ENCODE measurements at regions not wholly inside any gene's neighbourhood (a gene's known extent, or its start where the extent isn't known, plus 50 kb on each side); places are given as distances from the start of the nearest gene placed in this dataset.

DNA sequence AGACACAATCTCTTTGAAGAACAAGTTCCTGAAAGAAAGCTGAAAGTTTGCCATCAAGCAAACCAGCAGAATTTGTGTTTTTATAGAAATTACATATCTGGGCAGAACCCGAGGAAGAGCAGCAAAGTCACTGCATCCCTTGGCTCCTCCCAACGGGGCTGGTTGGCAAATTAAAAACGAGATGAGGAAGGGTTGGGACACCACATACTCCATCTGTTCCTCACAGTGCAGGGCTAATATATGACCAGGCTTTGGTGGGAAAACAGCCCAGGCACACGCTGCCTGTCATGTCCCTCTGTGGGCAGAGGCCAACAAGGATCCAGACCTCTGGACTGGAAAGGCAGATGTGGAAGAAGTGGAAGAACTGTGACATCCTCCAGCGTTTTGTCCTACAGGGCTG lies 607.3 kb downstream of the CDH26 start:
- H3K27ac ChIP-seq = no peak overlapping the region
- H3K9me3 ChIP-seq = no peaks in the 10 kb centered on the region
- WGBS, 3 donors = 10 to 17% (median 16%) methylated on average over 5 of the region's 5 CpGs
- H3K4me3 ChIP-seq = no peak overlapping the region
- H3K27me3 ChIP-seq (ENCODE audit: insufficient read depth in 3 of 3, low read length in 2 of 3) = peaks cover 0 to 3% (median 3%) of the 10 kb centered on the region in 3 donors
- TF ChIP-seq, protein P1, sequence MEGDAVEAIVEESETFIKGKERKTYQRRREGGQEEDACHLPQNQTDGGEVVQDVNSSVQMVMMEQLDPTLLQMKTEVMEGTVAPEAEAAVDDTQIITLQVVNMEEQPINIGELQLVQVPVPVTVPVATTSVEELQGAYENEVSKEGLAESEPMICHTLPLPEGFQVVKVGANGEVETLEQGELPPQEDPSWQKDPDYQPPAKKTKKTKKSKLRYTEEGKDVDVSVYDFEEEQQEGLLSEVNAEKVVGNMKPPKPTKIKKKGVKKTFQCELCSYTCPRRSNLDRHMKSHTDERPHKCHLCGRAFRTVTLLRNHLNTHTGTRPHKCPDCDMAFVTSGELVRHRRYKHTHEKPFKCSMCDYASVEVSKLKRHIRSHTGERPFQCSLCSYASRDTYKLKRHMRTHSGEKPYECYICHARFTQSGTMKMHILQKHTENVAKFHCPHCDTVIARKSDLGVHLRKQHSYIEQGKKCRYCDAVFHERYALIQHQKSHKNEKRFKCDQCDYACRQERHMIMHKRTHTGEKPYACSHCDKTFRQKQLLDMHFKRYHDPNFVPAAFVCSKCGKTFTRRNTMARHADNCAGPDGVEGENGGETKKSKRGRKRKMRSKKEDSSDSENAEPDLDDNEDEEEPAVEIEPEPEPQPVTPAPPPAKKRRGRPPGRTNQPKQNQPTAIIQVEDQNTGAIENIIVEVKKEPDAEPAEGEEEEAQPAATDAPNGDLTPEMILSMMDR (IDR thresholded peaks at IDR 0.05) = no peak
- no peaks in the 10 kb centered on the region for H3K4me1 ChIP-seq
- intact Hi-C loops (cut with DNase I) = no loop called here
- H3K36me3 ChIP-seq (ENCODE audit: insufficient read depth in 1 of 2, low read depth in 1 of 2) = no peaks in the 10 kb centered on the region
- no peak for DNase-seq
- ATAC-seq = no peak

DNA sequence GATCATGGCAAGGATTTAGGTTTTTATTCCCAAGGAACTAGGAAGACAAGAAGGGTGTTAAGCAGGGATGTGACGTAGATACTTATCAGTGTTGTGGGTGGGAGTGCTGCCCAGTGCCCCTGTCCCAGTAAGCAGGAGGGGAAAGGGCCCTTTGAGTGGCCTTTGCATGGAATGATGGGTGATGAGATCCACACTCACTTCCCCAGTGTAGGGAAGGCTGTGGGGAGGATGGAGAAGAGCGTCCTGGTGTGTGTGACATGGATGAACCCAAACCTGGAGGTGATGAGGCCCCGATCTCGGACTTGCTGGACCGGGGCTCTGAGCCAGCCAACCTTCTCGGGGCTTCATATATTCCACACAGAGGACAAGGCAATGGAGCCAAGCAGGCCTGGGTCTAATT lies 610.9 kb downstream of the CDH26 start:
- ATAC-seq (no peak), DNase-seq (no peak)
- H3K9me3 ChIP-seq = no peaks in the 10 kb centered on the region
- peaks cover 0 to 3% (median 0%) of the 10 kb centered on the region in 3 donors for H3K27me3 ChIP-seq (ENCODE audit: insufficient read depth in 3 of 3, low read length in 2 of 3)
- no peak overlapping the region for H3K4me3 ChIP-seq
- intact Hi-C loops (cut with DNase I) = no loop called here
- WGBS, 3 donors = 96 to 100% (median 98%) methylated on average over 6 of the region's 6 CpGs
- no peak overlapping the region for H3K27ac ChIP-seq
- no peaks in the 10 kb centered on the region for H3K36me3 ChIP-seq (ENCODE audit: insufficient read depth in 1 of 2, low read depth in 1 of 2)
- TF ChIP-seq, protein P1 (IDR thresholded peaks at IDR 0.05) = no peak
- H3K4me1 ChIP-seq = no peaks in the 10 kb centered on the region

DNA sequence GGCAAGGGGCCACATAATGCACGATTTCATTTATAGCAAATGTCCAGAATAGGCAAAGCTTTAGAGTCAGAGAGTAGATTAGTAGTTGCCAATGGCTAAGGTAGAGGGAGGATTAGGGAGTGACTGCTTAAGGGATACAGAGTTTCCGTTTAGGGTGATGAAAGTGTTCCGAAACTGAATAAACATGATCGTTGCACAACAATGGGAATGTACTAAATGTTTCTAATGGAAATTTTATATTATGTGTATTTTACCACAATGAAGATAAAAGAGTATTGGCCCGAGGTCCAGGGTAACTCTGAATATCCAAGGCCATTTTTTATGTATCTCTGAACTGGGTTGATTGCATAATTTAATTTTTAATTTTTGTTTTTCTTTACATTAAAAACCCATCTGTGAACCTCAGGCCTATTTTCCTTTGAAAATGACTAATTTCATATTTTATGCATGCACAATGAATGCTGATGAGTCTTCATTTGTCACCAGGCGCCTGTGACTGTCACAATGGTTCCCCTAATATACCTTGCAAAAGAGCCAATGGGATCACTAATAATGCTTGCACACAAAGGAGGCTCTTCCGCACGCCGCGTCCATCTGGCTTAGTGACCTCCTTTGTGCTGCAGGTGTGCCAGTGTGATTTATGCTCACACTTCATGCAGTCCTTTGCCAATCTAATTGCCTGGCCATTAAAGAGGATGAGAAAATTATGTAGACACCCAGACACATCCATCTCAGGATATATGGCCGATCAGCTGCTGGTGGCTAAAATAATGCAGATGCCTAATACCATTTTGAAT lies 612.5 kb downstream of the CDH26 start:
- DNase-seq (no peak), ATAC-seq (no peak)
- Histone ChIP-seq H3K4me1 (no peaks in the 10 kb centered on the region), H3K27ac (no peak overlapping the region), H3K36me3 (ENCODE audit: insufficient read depth in 1 of 2, low read depth in 1 of 2) (no peaks in the 10 kb centered on the region), H3K9me3 (no peaks in the 10 kb centered on the region), H3K4me3 (no peak overlapping the region), H3K27me3 (ENCODE audit: insufficient read depth in 3 of 3, low read length in 2 of 3) (peaks cover 0 to 3% (median 0%) of the 10 kb centered on the region in 3 donors)
- intact Hi-C loops (cut with DNase I) = no loop called here
- 84 to 90% (median 87%) methylated on average over 11 of the region's 11 CpGs for WGBS, 3 donors
- TF ChIP-seq, protein P1 (IDR thresholded peaks at IDR 0.05) = no peak

DNA sequence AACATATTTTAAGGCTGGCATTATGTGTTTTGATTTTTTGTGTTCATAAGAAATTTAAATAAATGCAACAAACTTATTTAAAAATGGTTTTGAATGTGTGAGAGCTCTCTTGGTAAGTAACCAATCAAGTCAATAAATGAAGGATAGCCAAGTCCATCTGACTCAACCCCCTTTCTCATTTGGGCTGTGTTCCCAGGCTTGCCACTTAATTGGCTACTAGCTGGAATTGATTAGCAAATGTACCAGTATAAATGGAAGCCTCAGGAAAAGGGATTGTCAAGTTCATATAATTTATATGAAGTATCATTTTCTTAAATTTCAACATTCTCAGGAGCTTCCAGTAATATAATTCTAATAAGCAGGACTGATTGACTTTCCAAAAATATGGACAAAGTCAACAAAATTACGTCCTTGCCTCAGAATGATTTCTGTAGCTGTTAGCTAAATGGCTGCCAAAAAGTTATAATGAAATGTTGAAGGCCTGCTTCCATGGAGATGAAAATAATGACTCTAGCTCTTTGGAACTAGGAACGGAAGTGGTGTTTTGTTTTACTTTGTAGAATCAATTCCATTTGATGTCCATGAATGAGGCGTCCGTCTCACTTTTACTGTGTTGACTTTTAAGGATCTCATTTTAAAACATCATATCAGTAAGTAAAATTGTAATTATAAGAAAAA lies 614.9 kb downstream of the CDH26 start:
- 39 to 53% (median 44%) methylated on average over 4 of the region's 4 CpGs for WGBS, 3 donors

More for the DNA sequence above, 614.9 kb downstream of the CDH26 start:
- H3K9me3 ChIP-seq = no peaks in the 10 kb centered on the region
- no peak overlapping the region for H3K4me3 ChIP-seq
- H3K27ac ChIP-seq = no peak overlapping the region
- peaks cover 0 to under 1% (median 0%) of the 10 kb centered on the region in 3 donors for H3K27me3 ChIP-seq (ENCODE audit: insufficient read depth in 3 of 3, low read length in 2 of 3)
- intact Hi-C loops (cut with DNase I) = no loop called here
- no peaks in the 10 kb centered on the region for H3K36me3 ChIP-seq (ENCODE audit: insufficient read depth in 1 of 2, low read depth in 1 of 2)
- TF ChIP-seq, protein P1 (IDR thresholded peaks at IDR 0.05) = no peak
- no peaks in the 10 kb centered on the region for H3K4me1 ChIP-seq
- ATAC-seq (no peak), DNase-seq (no peak)
